SK-MEL-5 (cell line): ENCODE measurements at regions not wholly inside any gene's neighbourhood (a gene's known extent, or its start where the extent isn't known, plus 50 kb on each side); places are given as distances from the start of the nearest gene placed in this dataset.
A peak's percentile ranks its signal among the peaks of the same experiment; 100 is the strongest.
"Not testable (repeated sequence)": the region's sequence is repeated elsewhere in the genome, so short reads cannot be mapped to it uniquely, and the experiment has no call there.

Experiments used
- DNase-seq: peaks from one replicate; pipeline ENCODE4 v3.0.0-alpha.2; 2016; ENCODE audit warnings: low read depth, low spot score
- in situ Hi-C: cut with HindIII; loops from 2 replicates; pipeline ENCODE4 v1.10.0; 2016; ENCODE audit warnings: low sequenced_read_pairs, high pct_unique_total_duplicates, low pct_unique_long_range_greater_than_20kb

DNA sequence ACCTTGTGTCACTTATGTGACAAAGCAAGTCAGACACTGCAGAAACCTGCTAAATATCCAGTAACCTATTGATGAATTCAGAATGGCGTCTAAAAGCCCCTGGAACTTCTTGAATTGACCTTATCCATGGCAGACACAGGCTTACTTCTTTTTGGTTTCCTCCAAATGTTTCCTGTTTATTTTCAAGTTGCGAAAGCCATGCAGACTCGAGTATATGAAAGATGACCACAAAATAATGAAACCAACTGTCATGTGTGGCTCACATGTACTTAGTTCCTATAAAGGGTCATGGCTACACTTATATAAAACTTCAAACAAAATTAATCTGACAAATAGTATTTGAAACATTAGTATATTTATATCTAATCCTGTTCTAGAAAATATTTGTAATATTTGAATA lies 113.1 kb upstream of the FNDC3A start:
- no peak for DNase-seq
- in situ Hi-C loops = no loop called here

DNA sequence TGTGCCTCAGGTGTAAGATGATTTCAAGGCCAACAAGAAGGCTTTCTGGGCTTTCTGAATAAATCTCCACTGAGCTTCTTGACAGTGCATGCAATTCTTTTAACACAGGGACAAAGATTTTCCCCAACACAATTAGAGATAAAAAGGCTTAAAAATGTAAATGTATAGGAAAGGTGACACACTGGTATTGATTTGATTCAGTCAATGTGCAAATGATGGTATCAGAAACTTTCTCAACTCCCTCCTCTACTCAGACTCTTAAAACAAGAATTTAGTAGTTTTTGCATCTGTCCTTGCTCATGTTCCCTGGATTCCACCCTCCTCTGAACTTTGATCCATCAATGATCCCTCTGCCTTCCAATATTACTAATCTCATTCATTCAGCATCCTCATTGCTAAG lies 111.6 kb upstream of the FNDC3A start:
- DNase-seq = no peak

DNA sequence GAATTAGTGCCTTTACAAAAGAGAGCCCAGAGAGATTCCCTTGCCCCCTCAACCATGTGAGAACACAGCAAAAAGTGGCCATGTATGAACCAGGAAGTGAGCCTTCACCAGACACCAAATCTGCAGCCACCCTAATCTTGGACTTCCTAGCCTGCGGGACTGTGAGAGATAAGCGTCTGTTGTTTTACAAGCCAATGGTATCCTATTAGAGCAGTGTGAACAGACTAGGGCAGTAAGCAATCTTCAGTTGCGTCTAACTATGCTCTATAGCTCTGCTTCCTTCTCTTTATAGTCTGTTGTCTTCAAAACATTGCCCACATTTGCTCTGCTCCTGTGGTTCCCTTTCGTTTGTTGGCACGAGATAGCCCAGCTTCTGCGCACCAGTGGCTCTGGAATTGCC lies 109.5 kb upstream of the FNDC3A start:
- in situ Hi-C loops = no loop called here
- no peak for DNase-seq

More for the DNA sequence above, 111.6 kb upstream of the FNDC3A start:
- in situ Hi-C loops = no loop called here

DNA sequence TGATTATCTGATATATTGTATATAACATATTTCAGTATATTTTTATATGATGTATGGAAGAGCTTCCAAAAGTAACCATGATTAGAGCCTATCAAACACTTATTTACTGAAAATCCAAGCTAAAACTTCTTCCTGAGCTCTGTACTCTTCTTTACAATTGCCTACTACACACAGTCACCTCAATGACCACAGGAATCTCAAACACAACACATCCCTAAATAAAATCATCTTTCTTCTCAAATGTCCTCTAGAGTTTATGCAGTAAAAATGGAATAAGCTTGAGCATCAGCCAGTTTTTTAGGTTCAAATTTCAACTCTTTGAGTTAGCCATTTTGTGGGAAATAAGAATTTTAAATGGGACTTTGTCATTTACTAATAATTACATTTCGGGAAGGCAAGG lies 102.6 kb upstream of the FNDC3A start:
- in situ Hi-C loops = no loop called here
- DNase-seq = no peak

DNA sequence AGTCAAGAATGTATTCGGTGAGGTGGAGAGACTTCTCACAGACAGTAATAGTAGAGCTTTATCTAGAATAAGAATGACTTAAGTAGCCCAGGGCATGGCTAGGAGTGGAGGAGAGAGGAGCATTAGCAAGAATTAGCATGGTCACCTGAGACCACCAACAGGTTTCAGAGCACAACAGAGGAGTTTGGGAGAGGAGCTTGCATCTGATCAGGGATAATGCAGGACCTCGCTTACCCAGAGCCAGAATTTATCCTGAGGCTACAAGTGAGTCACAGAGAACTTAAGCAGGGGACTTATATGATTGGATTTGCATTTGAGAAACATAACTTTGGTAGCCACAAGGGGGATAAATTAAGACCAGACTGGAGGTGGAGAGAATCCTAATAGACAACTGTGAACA lies 102.1 kb upstream of the FNDC3A start:
- peak; percentile 56 for DNase-seq

DNA sequence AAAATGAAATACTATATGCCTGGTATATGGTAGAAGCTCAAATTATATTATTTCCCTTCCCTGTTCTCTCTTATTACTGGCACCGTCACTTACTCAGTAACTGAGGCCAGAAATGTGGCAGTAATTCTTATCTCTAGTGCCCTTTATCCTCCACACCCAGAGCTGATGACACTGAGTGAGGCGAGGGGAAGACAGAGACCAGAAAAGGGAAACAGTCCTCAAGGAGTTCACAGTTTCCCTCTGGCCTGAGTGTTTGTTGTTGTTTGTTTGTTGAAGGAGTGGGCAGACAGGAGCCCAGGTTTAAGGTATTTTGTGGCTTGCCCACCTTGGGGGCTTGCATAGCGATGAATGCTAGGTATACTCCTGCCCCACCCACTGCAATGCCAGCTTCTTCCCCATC lies 101.5 kb upstream of the FNDC3A start:
- no peak for DNase-seq
- in situ Hi-C loops = no loop called here

More for the DNA sequence above, 102.1 kb upstream of the FNDC3A start:
- in situ Hi-C loops = no loop called here

DNA sequence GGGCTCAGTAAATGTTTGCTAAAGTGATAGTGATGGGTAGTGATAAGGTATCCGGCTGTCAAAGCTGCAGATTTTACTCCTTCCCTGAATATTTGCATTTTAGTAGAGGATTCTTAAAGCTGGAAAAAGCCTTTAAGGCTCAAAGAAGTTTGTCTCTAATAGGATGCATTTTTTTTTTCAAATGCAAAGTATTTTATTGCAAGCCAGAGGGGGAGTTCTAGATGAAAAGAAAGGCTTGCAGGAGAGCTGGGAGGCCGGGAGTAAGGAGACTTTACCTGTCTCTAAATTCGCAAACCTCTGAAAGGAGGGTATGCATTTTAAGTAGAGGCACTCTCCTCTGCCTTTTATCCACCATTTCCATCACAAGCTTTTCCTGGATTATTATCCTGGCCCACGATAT lies 100.7 kb upstream of the FNDC3A start:
- no peak for DNase-seq
- in situ Hi-C loops = no loop called here

DNA sequence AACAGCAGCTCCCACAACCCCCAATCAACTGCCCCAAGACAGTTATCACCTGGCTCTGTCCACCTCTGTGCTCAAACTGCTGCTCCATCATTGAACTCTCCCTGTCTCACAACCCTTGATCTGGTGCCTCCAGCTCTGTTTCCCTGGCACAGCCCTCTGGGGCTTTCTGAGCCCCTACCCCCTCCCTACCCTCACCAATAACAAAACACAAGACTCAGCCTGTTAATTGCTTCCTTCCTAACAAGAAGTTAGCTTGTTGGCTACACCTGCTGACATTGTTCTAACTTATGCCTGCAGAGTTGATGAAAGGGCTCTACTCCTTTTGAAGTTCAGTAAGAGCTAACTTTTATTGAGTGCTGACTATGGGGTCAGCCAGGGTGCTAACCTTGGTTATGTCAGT lies 99.4 kb upstream of the FNDC3A start:
- no peak for DNase-seq
- in situ Hi-C loops = no loop called here

DNA sequence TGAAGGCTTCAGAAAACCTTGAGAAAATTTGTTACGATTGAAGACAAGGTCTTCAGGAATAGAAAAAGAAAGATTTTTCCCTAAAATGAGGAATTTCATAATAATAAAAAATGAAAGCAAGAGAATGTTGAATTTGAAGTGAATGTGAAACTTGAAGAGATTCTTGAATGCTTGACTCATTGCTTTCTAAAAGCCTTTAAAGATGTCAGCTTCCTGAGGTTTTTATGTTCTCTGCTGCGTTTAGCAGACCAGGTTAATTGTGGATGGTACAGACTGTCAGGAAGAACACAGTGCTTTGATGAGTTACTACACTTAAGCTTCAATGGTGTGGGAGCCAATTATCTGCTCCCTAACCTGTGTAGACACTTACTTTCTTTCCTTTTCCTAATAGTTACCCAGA lies 96.3 kb upstream of the FNDC3A start:
- DNase-seq = no peak
- in situ Hi-C loops = no loop called here

DNA sequence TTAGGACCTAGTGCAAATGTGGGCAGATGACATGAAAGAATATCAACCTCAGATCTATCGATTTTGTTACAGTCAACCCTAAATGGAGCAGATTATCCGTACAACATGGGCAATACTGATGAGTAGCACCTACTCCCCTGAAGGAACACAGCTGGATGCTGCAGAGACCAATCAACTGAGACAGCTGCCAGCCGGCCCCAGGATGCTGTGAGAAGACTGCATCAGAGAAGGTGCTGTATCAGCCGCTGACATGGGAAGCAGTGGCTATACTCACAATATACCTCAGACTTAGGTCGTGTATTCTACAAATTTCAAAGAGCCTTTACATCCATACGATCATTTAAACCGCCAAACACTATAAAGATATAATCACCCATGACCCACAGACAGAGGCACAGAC lies 95.9 kb upstream of the FNDC3A start:
- no peak for DNase-seq
- in situ Hi-C loops = no loop called here

DNA sequence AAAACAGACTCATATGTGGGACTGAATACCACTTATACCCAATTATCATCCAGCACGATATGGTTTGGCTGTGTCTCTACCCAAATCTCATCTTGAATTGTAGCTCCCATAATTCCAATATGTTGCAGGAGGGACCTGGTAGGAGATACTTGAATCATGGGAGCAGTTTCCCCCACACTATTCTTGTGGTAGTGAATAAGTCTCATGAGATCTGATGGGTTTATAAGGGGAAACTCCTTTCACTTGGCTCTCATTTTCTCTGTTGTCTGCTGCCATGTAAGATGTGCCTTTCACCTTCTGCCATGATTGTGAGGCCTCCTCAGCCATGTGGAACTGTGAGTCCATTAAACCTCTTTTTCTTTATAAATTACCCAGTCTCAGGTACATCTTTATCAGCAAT lies 91.9 kb upstream of the FNDC3A start:
- in situ Hi-C loops, DNase-seq: not testable (repeated sequence)

DNA sequence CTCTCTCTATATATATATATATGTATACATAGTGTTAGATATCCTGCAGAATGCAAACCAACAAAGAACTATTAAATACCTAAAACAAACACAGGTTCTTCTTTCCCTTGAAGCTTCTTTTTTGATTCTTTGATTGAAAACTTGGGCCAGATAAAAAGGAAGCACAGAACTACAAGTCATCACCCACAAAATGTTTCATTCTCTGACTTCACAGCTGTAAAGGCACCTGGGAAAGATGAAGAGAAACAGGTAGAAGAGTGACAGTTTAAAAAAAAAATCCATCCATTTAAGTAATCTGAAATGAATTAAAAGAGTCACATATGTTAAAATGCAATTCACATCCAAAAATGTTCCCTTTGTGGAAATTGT lies 90.7 kb upstream of the FNDC3A start:
- in situ Hi-C loops = no loop called here
- DNase-seq = no peak

DNA sequence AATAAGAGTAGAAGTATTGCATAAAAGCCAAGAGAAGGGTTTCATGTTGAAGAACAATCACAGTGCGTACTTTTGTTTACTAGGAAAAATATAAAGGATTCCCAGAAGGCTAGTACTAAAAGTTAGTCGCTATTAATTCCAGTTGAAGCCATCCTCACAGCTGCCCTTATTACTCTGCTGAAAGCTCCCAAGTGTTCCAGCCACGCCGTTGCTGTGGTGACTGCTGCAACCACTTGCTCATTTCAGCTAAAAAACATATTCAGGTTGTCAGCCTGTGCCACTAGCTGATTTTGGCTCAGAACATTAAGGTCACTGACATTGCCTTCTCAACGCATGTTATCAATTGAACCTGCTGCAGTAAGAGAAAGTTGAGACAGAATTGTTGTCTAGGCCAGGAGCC lies 87.1 kb upstream of the FNDC3A start:
- no peak for DNase-seq
- in situ Hi-C loops = no loop called here

DNA sequence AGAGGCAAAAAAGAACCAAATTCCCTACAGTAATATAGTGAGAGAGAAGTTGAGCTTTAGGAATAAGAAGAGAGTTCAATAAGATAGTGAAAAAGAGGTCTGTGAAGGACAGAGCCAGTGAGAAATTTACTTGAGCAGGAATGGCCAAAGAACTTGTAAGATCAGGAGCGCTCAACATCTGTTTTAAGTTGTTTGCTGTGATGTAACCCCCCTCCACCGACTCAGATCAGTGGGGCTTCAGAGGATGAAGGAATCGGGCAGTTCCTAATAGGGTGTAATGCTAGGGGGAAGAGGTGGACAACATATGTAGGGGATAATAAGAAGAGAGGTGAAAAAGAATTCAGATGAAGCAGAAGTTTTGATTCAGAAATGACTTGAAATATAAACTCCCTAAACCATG lies 85.3 kb upstream of the FNDC3A start:
- in situ Hi-C loops = no loop called here
- no peak for DNase-seq

DNA sequence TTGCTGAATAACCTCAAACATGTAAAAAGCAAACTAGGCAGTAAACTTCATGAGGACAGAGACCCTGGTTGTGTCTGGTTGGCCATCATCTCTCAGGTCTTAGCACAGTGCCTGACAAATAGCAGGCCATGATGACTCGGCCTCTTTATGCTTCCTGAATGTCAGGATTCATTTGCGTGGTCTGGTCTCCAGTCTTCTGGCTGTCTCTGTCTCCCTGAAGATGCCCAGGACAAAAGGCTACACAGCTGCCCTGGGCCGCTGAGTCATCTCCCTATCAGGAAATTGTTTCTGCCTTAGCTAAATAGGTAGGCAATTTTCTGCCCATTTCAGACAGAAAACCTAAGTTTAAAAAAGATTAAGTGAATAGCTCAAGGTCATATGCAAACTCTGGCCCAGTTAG lies 84.1 kb upstream of the FNDC3A start:
- peak; percentile 75 for DNase-seq

DNA sequence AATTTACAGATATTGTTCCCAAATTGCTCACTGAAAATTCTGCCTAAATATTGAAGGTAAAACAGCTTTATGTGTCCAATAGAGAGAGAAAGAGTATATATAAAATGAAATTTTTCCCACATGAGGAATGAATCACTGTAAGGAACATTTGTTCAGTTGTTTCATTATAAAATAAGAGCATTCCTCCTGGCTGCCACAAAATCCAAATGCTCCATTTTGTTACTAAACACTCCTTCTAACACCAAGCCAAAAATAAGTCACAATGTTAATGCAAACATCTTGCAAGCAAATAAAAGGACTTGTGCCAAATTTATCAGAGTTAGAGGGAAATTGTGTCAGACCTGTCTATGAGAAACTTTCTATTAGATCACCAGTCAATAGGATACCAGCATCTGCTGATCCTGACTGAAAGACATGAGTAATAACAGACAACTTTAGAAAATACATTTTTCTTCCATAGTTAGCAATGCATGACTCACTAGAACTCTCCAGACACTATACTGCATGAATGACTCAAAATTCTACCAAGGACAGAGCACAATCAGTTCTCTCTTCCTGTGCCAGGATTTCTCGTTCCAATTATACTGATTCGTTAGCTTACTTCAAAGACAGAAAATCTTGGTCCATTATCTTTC lies 83.5 kb upstream of the FNDC3A start:
- DNase-seq = peak; percentile 73
- in situ Hi-C loops = no loop called here

More for the DNA sequence above, 84.1 kb upstream of the FNDC3A start:
- in situ Hi-C loops = no loop called here

DNA sequence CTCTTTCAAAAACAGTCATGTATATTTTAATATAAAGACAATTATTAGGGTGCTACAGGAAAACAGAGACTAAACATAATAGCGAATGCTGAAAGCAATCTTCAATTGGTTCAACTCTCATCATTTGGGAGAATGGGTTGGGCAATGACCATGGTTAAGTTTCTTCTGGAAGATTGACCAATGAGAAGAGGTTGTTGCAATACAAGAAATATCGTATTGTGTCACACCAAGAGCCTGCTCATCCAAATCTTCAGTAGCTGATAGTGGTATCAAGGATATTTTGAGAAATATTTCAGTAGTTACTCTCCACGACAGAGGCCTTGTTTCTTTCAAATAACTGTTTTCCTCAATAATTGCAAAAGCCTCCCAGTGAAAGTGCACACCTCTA lies 83.0 kb upstream of the FNDC3A start:
- in situ Hi-C loops = no loop called here

DNA sequence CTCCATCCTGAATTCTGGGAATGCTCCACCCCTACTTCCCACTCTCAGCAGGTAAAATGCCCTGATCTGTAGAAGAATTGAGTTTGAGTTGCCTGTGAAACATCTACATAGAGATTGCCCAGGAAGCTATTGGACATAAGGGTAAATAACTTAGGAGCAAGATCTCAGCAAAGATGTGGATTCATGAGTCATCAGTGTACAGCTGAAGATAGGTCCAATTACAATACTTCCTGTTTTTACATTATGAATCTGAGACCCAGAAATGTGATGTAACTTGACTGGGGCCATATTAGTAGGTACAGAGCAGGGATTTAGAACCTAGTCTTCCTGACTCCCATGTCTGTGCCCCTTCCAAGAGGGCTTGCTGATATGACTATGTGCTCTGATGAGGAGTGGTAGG lies 79.4 kb upstream of the FNDC3A start:
- in situ Hi-C loops = no loop called here
- DNase-seq = no peak

More for the DNA sequence above, 83.0 kb upstream of the FNDC3A start:
- no peak for DNase-seq

DNA sequence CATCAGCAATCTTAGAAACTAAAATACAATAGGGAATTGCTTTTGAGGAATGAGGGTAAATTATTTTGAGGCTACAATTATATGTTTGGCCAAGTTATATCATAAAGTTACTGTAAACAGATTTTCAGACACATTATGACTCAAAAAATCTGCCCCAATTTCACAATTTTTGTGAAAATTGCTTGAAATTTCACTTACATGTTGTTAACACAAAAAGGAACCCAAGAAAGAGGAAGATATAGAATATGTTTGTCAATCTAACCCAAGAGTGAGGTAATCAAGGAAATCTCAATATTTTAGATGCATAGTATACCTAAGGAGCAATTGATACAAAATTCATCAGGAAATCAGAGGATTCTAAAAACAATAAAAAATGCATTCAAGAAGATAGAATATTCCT lies 73.9 kb upstream of the FNDC3A start:
- in situ Hi-C loops = no loop called here
- no peak for DNase-seq

DNA sequence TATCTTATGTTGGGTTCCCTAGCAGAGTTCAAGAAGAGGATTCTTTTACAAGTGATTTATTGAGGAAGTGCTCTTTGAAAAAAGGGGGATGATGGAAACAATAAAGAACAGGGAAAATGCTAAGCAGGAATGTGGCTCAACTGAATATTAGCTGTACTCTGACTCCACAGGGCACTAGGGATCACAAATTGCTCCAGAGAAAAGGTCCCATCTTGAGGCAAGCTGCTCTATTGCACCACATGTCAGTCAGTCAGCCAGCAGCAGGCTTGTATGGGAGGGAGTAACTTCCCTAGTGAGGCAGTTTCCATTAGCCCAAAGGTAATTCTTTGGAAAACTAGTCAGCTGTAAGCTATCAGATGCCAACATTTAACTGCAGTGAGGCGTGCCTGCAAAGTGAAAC lies 73.3 kb upstream of the FNDC3A start:
- peak; percentile 78 for DNase-seq
- in situ Hi-C loops = no loop called here
